ENCODE measurements at regions not wholly inside any gene's neighbourhood (a gene's known extent, or its start where the extent isn't known, plus 50 kb on each side); places are given as distances from the start of the nearest gene placed in this dataset.

- TF ChIP-seq CTCF (conservative IDR thresholded peaks at IDR 0.05; ENCODE audit: low read depth, low read length) (no peak), EZH2 (IDR thresholded peaks at IDR 0.05; ENCODE audit: borderline replicate concordance, low read depth, low read length, poor library complexity, severe bottlenecking) (no peak)
Measured at GRCh38 chr2:212943351-212943750, 208.1 kb downstream of the IKZF2 start.

Data from A673 (cell line).